HCT116 (cell line): ENCODE measurements at regions not wholly inside any gene's neighbourhood (a gene's known extent, or its start where the extent isn't known, plus 50 kb on each side); places are given as distances from the start of the nearest gene placed in this dataset.

Experiments used
- ATAC-seq: fragments of 200-7000 bp; cut with Tn5 transposase; 2 replicates; pipeline ENCODE4 v1.9.1; 2020; ENCODE audit warnings: mild to moderate bottlenecking, moderate library complexity
- BruUV-seq: library from RNA; stranded (reverse); fragments of 400-500 nt; replicated peaks from 2 replicates; lab custom pipeline; 2021; lab: Mats Ljungman, UMichigan
- CTCF ChIA-PET: fragments of 300-600 bp; sonication (Branson Sonifier 250); formaldehyde crosslinking; loops from one replicate; lab custom pipeline; 2021; ENCODE audit warnings: antibody characterized with exemption; lab: Charles Lee
- POLR2A ChIA-PET: fragments of 300-600, 350-600 bp; sonication (Branson Sonifier 250); formaldehyde crosslinking; loops from one replicate; lab custom pipeline; 2021; ENCODE audit warnings: antibody characterized with exemption; lab: Charles Lee
- RAD21 ChIA-PET, 2 experiments: fragments of 300-600 bp; sonication (Branson Sonifier 250); formaldehyde crosslinking; loops; one replicate each; lab custom pipeline; 2023; ENCODE audit warnings: low total read pairs in 2 of 2; ENCODE audit not compliant: uncharacterized antibody in 2 of 2, unreplicated experiment in 2 of 2, low non-redundant PET in 1 of 2; lab: Charles Lee
- DNase-seq: peaks from one replicate; pipeline ENCODE4 v3.0.0-alpha.2; 2010; ENCODE audit warnings: low read depth, low spot score
- H2AFZ ChIP-seq: fragments of 200-600 bp; shearing (Covaris generic), sonication (generic); 2 replicates; pipeline ENCODE4 v1.6.1; 2017; ENCODE audit warnings: low read depth, mixed run types, mixed read lengths, antibody characterized with exemption, low read length; ENCODE audit not compliant: poor library complexity, severe bottlenecking
- H3K27ac ChIP-seq: 2 replicates; pipeline ENCODE4 v1.5.1; 2012; ENCODE audit warnings: low read depth, low read length
- H3K27me3 ChIP-seq: fragments of 200-600 bp; sonication (generic); 2 replicates; pipeline ENCODE4 v1.6.1; 2016; ENCODE audit warnings: mixed run types, low read length, mixed read lengths; ENCODE audit not compliant: insufficient read depth
- H3K36me3 ChIP-seq, 2 experiments: fragments of 200-500 bp in 1 of 2; fragments of 200-600 bp in 1 of 2; sonication (Bioruptor generic) in 1 of 2; sonication (generic) in 1 of 2; 2 replicates each; pipeline versions ENCODE4 v1.5.1 to v1.6.1; 2014 to 2016; ENCODE audit warnings: low read length in 2 of 2, inconsistent platforms in 1 of 2, mixed read lengths in 1 of 2, mixed run types in 1 of 2; ENCODE audit not compliant: insufficient read depth in 2 of 2, control insufficient read depth in 1 of 2
- H3K4me1 ChIP-seq, 2 experiments: fragments of 200-600 bp in 1 of 2; sonication (generic) in 1 of 2; 2 replicates each; pipeline versions ENCODE4 v1.5.1 to v1.6.1; 2012 to 2017; ENCODE audit warnings: low read length in 2 of 2, inconsistent platforms in 1 of 2, mild to moderate bottlenecking in 1 of 2, mixed read lengths in 1 of 2, mixed run types in 1 of 2, moderate library complexity in 1 of 2; ENCODE audit not compliant: insufficient read depth in 2 of 2, control insufficient read depth in 1 of 2
- H3K4me2 ChIP-seq: fragments of 200-600 bp; sonication (generic); 2 replicates; pipeline ENCODE4 v1.6.1; 2017; ENCODE audit warnings: mixed run types, low read length, mixed read lengths
- H3K4me3 ChIP-seq, 2 experiments: fragments of 200-600 bp in 1 of 2; sonication (generic) in 1 of 2; replicated peaks in 1 of 2; 2 replicates each; pipeline ENCODE4 v1.5.1; 2011 to 2016; ENCODE audit warnings: low read length in 2 of 2, control low read depth in 1 of 2, low read depth in 1 of 2, mild to moderate bottlenecking in 1 of 2, mixed read lengths in 1 of 2, mixed run types in 1 of 2
- H3K79me2 ChIP-seq: fragments of 200-600 bp; sonication (generic); 2 replicates; pipeline ENCODE4 v1.6.1; 2017; ENCODE audit warnings: mild to moderate bottlenecking, mixed run types, low read length, moderate library complexity, mixed read lengths; ENCODE audit not compliant: insufficient read depth
- H3K9ac ChIP-seq: fragments of 200-600 bp; sonication (generic); 2 replicates; pipeline ENCODE4 v1.6.1; 2016; ENCODE audit warnings: low read length, mixed read lengths
- H3K9me2 ChIP-seq: fragments of 200-600 bp; sonication (generic), shearing (Covaris generic); 2 replicates; pipeline ENCODE4 v1.6.1; 2017; ENCODE audit warnings: mixed run types, mild to moderate bottlenecking, moderate library complexity; ENCODE audit not compliant: insufficient read depth
- H3K9me3 ChIP-seq, 2 experiments: fragments of 200-500 bp in 1 of 2; fragments of 200-600 bp in 1 of 2; sonication (Bioruptor generic) in 1 of 2; sonication (generic) in 1 of 2; 2 replicates each; pipeline ENCODE4 v1.6.1; 2014 to 2017; ENCODE audit warnings: low read length in 2 of 2, mixed read lengths in 2 of 2, inconsistent platforms in 1 of 2, low read depth in 1 of 2, mild to moderate bottlenecking in 1 of 2, mixed run types in 1 of 2, moderate library complexity in 1 of 2; ENCODE audit not compliant: control insufficient read depth in 1 of 2, insufficient read depth in 1 of 2
- H4K20me1 ChIP-seq: fragments of 200-600 bp; sonication (generic), shearing (Covaris generic); 2 replicates; pipeline ENCODE4 v1.6.1; 2017; ENCODE audit warnings: mixed run types, mild to moderate bottlenecking, moderate library complexity; ENCODE audit not compliant: insufficient read depth
- CEBPB ChIP-seq: IDR thresholded peaks from 2 replicates; pipeline ENCODE4 v1.6.1; 2012; ENCODE audit warnings: low read depth
- ELF1 ChIP-seq: IDR thresholded peaks from 2 replicates; pipeline ENCODE4 v1.6.1; 2012; ENCODE audit warnings: low read depth, borderline replicate concordance
- EZH2 ChIP-seq: fragments of 200-600 bp; sonication (generic); IDR thresholded peaks from 2 replicates; pipeline ENCODE4 v1.6.1; 2017; ENCODE audit warnings: antibody characterized with exemption, mixed run types
- EZH2phosphoT487 ChIP-seq: fragments of 200-600 bp; IDR thresholded peaks from 2 replicates; pipeline ENCODE4 v1.6.1; 2018; ENCODE audit warnings: antibody characterized with exemption, borderline replicate concordance
- JUND ChIP-seq: IDR thresholded peaks from 2 replicates; pipeline ENCODE4 v1.6.1; 2012
- POLR2A ChIP-seq: IDR thresholded peaks from 2 replicates; pipeline ENCODE4 v1.7.0; 2011; ENCODE audit warnings: borderline replicate concordance; ENCODE audit not compliant: insufficient read depth, insufficient read length; ENCODE audit errors: extremely low read depth
- RAD21 ChIP-seq: IDR thresholded peaks from 2 replicates; pipeline ENCODE4 v1.6.1; 2012; ENCODE audit warnings: low read depth, mild to moderate bottlenecking
- SP1 ChIP-seq: IDR thresholded peaks from 2 replicates; pipeline ENCODE4 v1.6.1; 2012; ENCODE audit warnings: low read depth
- SRF ChIP-seq: IDR thresholded peaks from 2 replicates; pipeline ENCODE4 v1.6.1; 2012; ENCODE audit warnings: low read depth
- YY1 ChIP-seq: IDR thresholded peaks from 2 replicates; pipeline ENCODE4 v1.6.1; 2011; ENCODE audit warnings: low read length, low read depth, moderate library complexity, mild to moderate bottlenecking; ENCODE audit not compliant: insufficient replicate concordance; ENCODE audit errors: extremely low read depth
- ZFX ChIP-seq: fragments of 450-650 bp; IDR thresholded peaks from 2 replicates; pipeline ENCODE4 v1.6.1; 2017
- ZNF274 ChIP-seq: fragments of 200-500 bp; sonication (Bioruptor generic); IDR thresholded peaks from 2 replicates; pipeline ENCODE4 v1.6.1; 2014; ENCODE audit warnings: mild to moderate bottlenecking, low read depth, low read length, inconsistent platforms
- intact Hi-C: fragments of 100-400 bp; cut with micrococcal nuclease; formaldehyde crosslinking; loops from 2 replicates; pipeline ENCODE4 v1.10.0; 2022
- TF ChIP-seq, protein P1 (sequence below): IDR thresholded peaks from 2 replicates; pipeline ENCODE4 v1.6.1; 2012
- TF ChIP-seq, protein P2 (sequence below): IDR thresholded peaks from 2 replicates; pipeline ENCODE4 v1.6.1; 2012; ENCODE audit warnings: low read depth
- TF ChIP-seq, protein P3 (sequence below): IDR thresholded peaks from 2 replicates; pipeline ENCODE4 v1.6.1; 2012
- TF ChIP-seq, protein P4 (sequence below): IDR thresholded peaks from 2 replicates; pipeline ENCODE4 v1.6.1; 2011; ENCODE audit warnings: mild to moderate bottlenecking, low read length, moderate library complexity; ENCODE audit not compliant: insufficient replicate concordance; ENCODE audit errors: extremely low read depth

DNA sequence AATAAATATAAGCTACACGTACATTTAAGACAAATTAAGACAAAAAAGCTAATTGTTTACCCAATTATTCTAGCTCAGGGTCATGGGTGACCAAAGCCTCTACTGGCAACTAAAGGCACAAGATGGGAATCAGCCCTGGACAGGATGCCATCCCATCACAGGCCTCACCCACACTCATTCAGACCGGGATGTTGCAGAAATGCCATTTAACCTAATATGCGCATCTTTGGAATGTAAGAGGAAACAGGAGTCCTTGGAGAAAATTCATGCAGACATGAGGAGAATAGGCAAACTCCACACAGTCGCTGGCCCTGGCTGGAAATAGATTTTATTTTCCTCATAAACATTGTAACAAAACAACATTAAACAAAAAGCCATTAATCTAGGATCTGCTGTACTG, 2003.8 kb upstream of the CDH9 start (continued):
- TF ChIP-seq ZFX, result no peak
- TF ChIP-seq, protein P1, sequence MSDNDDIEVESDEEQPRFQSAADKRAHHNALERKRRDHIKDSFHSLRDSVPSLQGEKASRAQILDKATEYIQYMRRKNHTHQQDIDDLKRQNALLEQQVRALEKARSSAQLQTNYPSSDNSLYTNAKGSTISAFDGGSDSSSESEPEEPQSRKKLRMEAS, result no peak
- TF ChIP-seq YY1, result no peak
- TF ChIP-seq RAD21, result no peak
- TF ChIP-seq SP1, result no peak
- TF ChIP-seq, protein P2, sequence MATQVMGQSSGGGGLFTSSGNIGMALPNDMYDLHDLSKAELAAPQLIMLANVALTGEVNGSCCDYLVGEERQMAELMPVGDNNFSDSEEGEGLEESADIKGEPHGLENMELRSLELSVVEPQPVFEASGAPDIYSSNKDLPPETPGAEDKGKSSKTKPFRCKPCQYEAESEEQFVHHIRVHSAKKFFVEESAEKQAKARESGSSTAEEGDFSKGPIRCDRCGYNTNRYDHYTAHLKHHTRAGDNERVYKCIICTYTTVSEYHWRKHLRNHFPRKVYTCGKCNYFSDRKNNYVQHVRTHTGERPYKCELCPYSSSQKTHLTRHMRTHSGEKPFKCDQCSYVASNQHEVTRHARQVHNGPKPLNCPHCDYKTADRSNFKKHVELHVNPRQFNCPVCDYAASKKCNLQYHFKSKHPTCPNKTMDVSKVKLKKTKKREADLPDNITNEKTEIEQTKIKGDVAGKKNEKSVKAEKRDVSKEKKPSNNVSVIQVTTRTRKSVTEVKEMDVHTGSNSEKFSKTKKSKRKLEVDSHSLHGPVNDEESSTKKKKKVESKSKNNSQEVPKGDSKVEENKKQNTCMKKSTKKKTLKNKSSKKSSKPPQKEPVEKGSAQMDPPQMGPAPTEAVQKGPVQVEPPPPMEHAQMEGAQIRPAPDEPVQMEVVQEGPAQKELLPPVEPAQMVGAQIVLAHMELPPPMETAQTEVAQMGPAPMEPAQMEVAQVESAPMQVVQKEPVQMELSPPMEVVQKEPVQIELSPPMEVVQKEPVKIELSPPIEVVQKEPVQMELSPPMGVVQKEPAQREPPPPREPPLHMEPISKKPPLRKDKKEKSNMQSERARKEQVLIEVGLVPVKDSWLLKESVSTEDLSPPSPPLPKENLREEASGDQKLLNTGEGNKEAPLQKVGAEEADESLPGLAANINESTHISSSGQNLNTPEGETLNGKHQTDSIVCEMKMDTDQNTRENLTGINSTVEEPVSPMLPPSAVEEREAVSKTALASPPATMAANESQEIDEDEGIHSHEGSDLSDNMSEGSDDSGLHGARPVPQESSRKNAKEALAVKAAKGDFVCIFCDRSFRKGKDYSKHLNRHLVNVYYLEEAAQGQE, result no peak

DNA sequence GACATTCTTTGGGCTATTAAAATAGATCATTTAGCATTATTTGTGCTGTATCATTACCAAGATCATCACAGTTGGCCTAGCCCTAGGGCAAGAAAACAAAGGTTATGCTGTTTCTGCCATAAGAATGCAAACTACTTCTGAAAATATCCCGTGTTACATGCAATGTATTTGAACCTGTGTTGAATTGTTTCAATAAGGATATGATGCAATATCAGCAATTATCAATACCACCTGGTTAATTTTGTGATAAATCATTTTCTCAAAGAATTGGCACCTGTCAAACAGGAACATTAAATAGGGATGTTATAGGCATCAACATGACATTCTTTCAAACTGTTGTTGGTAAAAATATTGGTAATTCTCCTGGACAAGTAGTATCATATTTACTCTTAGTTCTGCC, 2002.0 kb upstream of the CDH9 start:
- ChIA-PET RAD21 (no interaction called here), CTCF (no interaction called here), POLR2A (no interaction called here)
- Histone ChIP-seq H3K27me3 (no peaks in the 10 kb centered on the region), H3K4me2 (no peak overlapping the region), H2AFZ (no peak overlapping the region), H3K9ac (no peak overlapping the region), H4K20me1 (no peaks in the 10 kb centered on the region), H3K79me2 (no peaks in the 10 kb centered on the region), H3K4me3 (no peak overlapping the region), H3K9me2 (no peaks in the 10 kb centered on the region), H3K4me1 (no peaks in the 10 kb centered on the region), H3K9me3 (peaks cover 12 to 17% of the 10 kb centered on the region in 2 experiments; a peak in 2 of 4 replicates), H3K36me3 (no peaks in the 10 kb centered on the region), H3K27ac (no peak overlapping the region)
- no TSS peak for BruUV-seq
- no peak for DNase-seq
- intact Hi-C loops, result no loop called here
- no peak for ATAC-seq
- TF ChIP-seq ZFX (no peak), EZH2phosphoT487 (no peak), ELF1 (no peak), EZH2 (no peak), JUND (no peak), SRF (no peak), CEBPB (no peak), ZNF274 (no peak), SP1 (no peak), POLR2A (no peak)
- TF ChIP-seq, protein P3, sequence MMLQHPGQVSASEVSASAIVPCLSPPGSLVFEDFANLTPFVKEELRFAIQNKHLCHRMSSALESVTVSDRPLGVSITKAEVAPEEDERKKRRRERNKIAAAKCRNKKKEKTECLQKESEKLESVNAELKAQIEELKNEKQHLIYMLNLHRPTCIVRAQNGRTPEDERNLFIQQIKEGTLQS, result no peak
- TF ChIP-seq, protein P2, result no peak
- TF ChIP-seq, protein P1, result no peak
- TF ChIP-seq, protein P4, sequence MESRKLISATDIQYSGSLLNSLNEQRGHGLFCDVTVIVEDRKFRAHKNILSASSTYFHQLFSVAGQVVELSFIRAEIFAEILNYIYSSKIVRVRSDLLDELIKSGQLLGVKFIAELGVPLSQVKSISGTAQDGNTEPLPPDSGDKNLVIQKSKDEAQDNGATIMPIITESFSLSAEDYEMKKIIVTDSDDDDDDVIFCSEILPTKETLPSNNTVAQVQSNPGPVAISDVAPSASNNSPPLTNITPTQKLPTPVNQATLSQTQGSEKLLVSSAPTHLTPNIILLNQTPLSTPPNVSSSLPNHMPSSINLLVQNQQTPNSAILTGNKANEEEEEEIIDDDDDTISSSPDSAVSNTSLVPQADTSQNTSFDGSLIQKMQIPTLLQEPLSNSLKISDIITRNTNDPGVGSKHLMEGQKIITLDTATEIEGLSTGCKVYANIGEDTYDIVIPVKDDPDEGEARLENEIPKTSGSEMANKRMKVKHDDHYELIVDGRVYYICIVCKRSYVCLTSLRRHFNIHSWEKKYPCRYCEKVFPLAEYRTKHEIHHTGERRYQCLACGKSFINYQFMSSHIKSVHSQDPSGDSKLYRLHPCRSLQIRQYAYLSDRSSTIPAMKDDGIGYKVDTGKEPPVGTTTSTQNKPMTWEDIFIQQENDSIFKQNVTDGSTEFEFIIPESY, result no peak
